WTC11 (cell line): ENCODE measurements at regions not wholly inside any gene's neighbourhood (a gene's known extent, or its start where the extent isn't known, plus 50 kb on each side); places are given as distances from the start of the nearest gene placed in this dataset.

Experiments used
- CBFB ChIP-seq: sonication (generic); formaldehyde crosslinking; IDR thresholded peaks from 2 replicates; pipeline ENCODE4 v1.8.1; 2022; ENCODE audit warnings: mild to moderate bottlenecking, low read depth, missing genetic modification reagents
- CTCF ChIP-seq: fragments of 200-600 bp; IDR thresholded peaks from 2 replicates; pipeline ENCODE4 v1.8.0; 2022; ENCODE audit warnings: antibody characterized with exemption
- ESRRA ChIP-seq: sonication (generic); formaldehyde crosslinking; IDR thresholded peaks from 2 replicates; pipeline ENCODE4 v1.8.1; 2022; ENCODE audit warnings: mild to moderate bottlenecking, missing genetic modification reagents, borderline replicate concordance
- HMGA2 ChIP-seq: fragments of 250-450 bp; sonication (Bioruptor Pico); IDR thresholded peaks from 2 replicates; pipeline ENCODE4 v1.4.0; 2021; ENCODE audit warnings: mild to moderate bottlenecking, moderate library complexity
- MAX ChIP-seq: sonication (generic); formaldehyde crosslinking; IDR thresholded peaks from 2 replicates; pipeline ENCODE4 v1.8.0; 2022; ENCODE audit warnings: mild to moderate bottlenecking, missing genetic modification reagents
- MLX ChIP-seq: sonication (generic); formaldehyde crosslinking; IDR thresholded peaks from 2 replicates; pipeline ENCODE4 v1.8.1; 2023; ENCODE audit warnings: mild to moderate bottlenecking, missing genetic modification reagents, moderate library complexity
- NFYB ChIP-seq: sonication (generic); formaldehyde crosslinking; conservative IDR thresholded peaks from 2 replicates; pipeline ENCODE4 v1.8.0; 2022; ENCODE audit warnings: low read depth, missing genetic modification reagents
- SMAD3 ChIP-seq: sonication (generic); formaldehyde crosslinking; IDR thresholded peaks from 2 replicates; pipeline ENCODE4 v1.8.0; 2022; ENCODE audit warnings: missing genetic modification reagents, mild to moderate bottlenecking, borderline replicate concordance
- SMAD4 ChIP-seq: sonication (generic); formaldehyde crosslinking; IDR thresholded peaks from 2 replicates; pipeline ENCODE4 v1.8.0; 2022; ENCODE audit warnings: mild to moderate bottlenecking, missing genetic modification reagents
- ZNF416 ChIP-seq: fragments of 250-450 bp; sonication (Bioruptor Pico); IDR thresholded peaks from 2 replicates; pipeline ENCODE4 v1.9.0; 2021; ENCODE audit warnings: mild to moderate bottlenecking, inconsistent platforms

- no peak for TF ChIP-seq CTCF
- no peak for TF ChIP-seq ESRRA (CRISPR knock-in tag)
- TF ChIP-seq CBFB (CRISPR knock-in tag): no peak
- no peak for TF ChIP-seq MLX
- TF ChIP-seq NFYB (CRISPR knock-in tag): no peak
- TF ChIP-seq SMAD4 (CRISPR knock-in tag): no peak
- TF ChIP-seq MAX (CRISPR knock-in tag): no peak
- TF ChIP-seq SMAD3 (CRISPR knock-in tag): no peak
- TF ChIP-seq HMGA2 (CRISPR knock-in tag): no peak
- no peak for TF ChIP-seq ZNF416
Measured at GRCh38 chr6:141501616-141502015, 631.1 kb upstream of the GJE1 start.
